GM21526 (cell line): ENCODE measurements at regions not wholly inside any gene's neighbourhood (a gene's known extent, or its start where the extent isn't known, plus 50 kb on each side); places are given as distances from the start of the nearest gene placed in this dataset.

Experiments used
- ATAC-seq: cut with Tn5 transposase; IDR thresholded peaks from one replicate; pipeline ENCODE4 v1.9.1; 2021; ENCODE audit warnings: moderate library complexity; ENCODE audit not compliant: unreplicated experiment, low FRiP score

GRCh38 chr11:27907530-27907929, 200.4 kb downstream of the KIF18A start:
- ATAC-seq: no peak

GRCh38 chr11:27907091-27907490, 200.9 kb downstream of the KIF18A start:
- ATAC-seq: no peak

GRCh38 chr11:27904358-27905055, 203.4 kb downstream of the KIF18A start:
- ATAC-seq: no peak

- no peak for ATAC-seq
These were observed 202.8 kb upstream of the BDNF start for GRCh38 chr11:27902981-27903624.

GRCh38 chr11:27898166-27898565, 197.9 kb upstream of the BDNF start:
- ATAC-seq: no peak

GRCh38 chr11:27896096-27896495, 195.8 kb upstream of the BDNF start:
- ATAC-seq: no peak

- ATAC-seq: no peak
These were observed 194.3 kb upstream of the BDNF start for GRCh38 chr11:27894552-27894951.

GRCh38 chr11:27886857-27887256, 186.6 kb upstream of the BDNF start:
- ATAC-seq: no peak

GRCh38 chr11:27882066-27882697, 181.9 kb upstream of the BDNF start:
- peak; percentile 47 for ATAC-seq

- no peak for ATAC-seq
These were observed 175.8 kb upstream of the BDNF start for GRCh38 chr11:27875831-27876775.

- ATAC-seq: no peak
These were observed 175.0 kb upstream of the BDNF start for GRCh38 chr11:27874998-27875830.

- no peak for ATAC-seq
These were observed 173.4 kb upstream of the BDNF start for GRCh38 chr11:27873664-27874063.

GRCh38 chr11:27871056-27871455, 170.8 kb upstream of the BDNF start:
- no peak for ATAC-seq

- ATAC-seq: no peak
These were observed 169.4 kb upstream of the BDNF start for GRCh38 chr11:27869701-27870100.

- no peak for ATAC-seq
These were observed 168.5 kb upstream of the BDNF start for GRCh38 chr11:27868709-27869108.

GRCh38 chr11:27868226-27868625, 168.0 kb upstream of the BDNF start:
- ATAC-seq: no peak

GRCh38 chr11:27865105-27865504, 164.8 kb upstream of the BDNF start:
- ATAC-seq: no peak

- ATAC-seq: no peak
These were observed 164.4 kb upstream of the BDNF start for GRCh38 chr11:27864611-27865010.

GRCh38 chr11:27864091-27864491, 163.8 kb upstream of the BDNF start:
- ATAC-seq: no peak

- no peak for ATAC-seq
These were observed 163.4 kb upstream of the BDNF start for GRCh38 chr11:27863637-27864036.
